OCI-LY7 (cell line): ENCODE measurements at regions not wholly inside any gene's neighbourhood (a gene's known extent, or its start where the extent isn't known, plus 50 kb on each side); places are given as distances from the start of the nearest gene placed in this dataset.

Experiments
- BruUV-seq: library from RNA; stranded (reverse); fragments of 400-500 nt; replicated peaks from 2 replicates; lab custom pipeline; 2021; lab: Mats Ljungman, UMichigan
- CTCF ChIA-PET: fragments of 300-600 bp; sonication (Branson Sonifier 250); formaldehyde crosslinking; loops from one replicate; lab custom pipeline; 2022; ENCODE audit warnings: antibody characterized with exemption; ENCODE audit not compliant: unreplicated experiment; lab: Charles Lee
- POLR2A ChIA-PET: fragments of 300-600 bp; sonication (Branson Sonifier 250); formaldehyde crosslinking; loops from one replicate; lab custom pipeline; 2022; ENCODE audit warnings: antibody characterized with exemption; lab: Charles Lee
- DNase-seq: peaks from one replicate; pipeline ENCODE4 v3.0.0-alpha.2; 2015; ENCODE audit warnings: low spot score
- H2AFZ ChIP-seq: fragments of 200-600 bp; sonication (generic), shearing (Covaris generic); 2 replicates; pipeline ENCODE4 v1.6.1; 2014; ENCODE audit warnings: mild to moderate bottlenecking, antibody characterized with exemption, low read length, moderate library complexity
- H3K27ac ChIP-seq: fragments of 200-600 bp; sonication (generic); 2 replicates; pipeline ENCODE4 v1.5.1; 2014; ENCODE audit warnings: mixed run types, low read depth, mild to moderate bottlenecking, moderate library complexity, low read length, inconsistent platforms; ENCODE audit not compliant: poor library complexity, severe bottlenecking
- H3K36me3 ChIP-seq: fragments of 200-600 bp; sonication (generic); 2 replicates; pipeline ENCODE4 v1.6.1; 2014; ENCODE audit warnings: mild to moderate bottlenecking, antibody characterized with exemption, low read length, moderate library complexity, mixed read lengths; ENCODE audit not compliant: insufficient read depth
- H3K4me1 ChIP-seq: fragments of 200-600 bp; sonication (generic); 2 replicates; pipeline ENCODE4 v1.5.1; 2014; ENCODE audit warnings: mild to moderate bottlenecking, low read length; ENCODE audit not compliant: insufficient read depth, poor library complexity, severe bottlenecking
- H3K4me2 ChIP-seq: fragments of 200-600 bp; sonication (generic); 2 replicates; pipeline ENCODE4 v1.6.1; 2014; ENCODE audit warnings: mild to moderate bottlenecking, low read length
- H3K4me3 ChIP-seq: fragments of 200-600 bp; sonication (generic); 2 replicates; pipeline ENCODE4 v1.5.1; 2014; ENCODE audit warnings: mild to moderate bottlenecking, low read depth, low read length; ENCODE audit not compliant: poor library complexity, severe bottlenecking
- H3K79me2 ChIP-seq: fragments of 200-600 bp; sonication (generic); 2 replicates; pipeline ENCODE4 v1.6.1; 2016; ENCODE audit warnings: low read depth, mild to moderate bottlenecking, low read length, moderate library complexity, mixed read lengths; ENCODE audit not compliant: insufficient read depth
- H3K9me2 ChIP-seq: fragments of 200-600 bp; sonication (generic); 2 replicates; pipeline ENCODE4 v1.6.1; 2016; ENCODE audit warnings: mild to moderate bottlenecking, low read length, mixed read lengths; ENCODE audit not compliant: insufficient read depth
- H3K9me3 ChIP-seq: fragments of 200-600 bp; sonication (generic); 2 replicates; pipeline ENCODE4 v1.6.1; 2014; ENCODE audit warnings: mild to moderate bottlenecking, mixed run types, low read length, mixed read lengths
- H4K20me1 ChIP-seq: fragments of 200-600 bp; sonication (generic); 2 replicates; pipeline ENCODE4 v1.6.1; 2014; ENCODE audit warnings: mild to moderate bottlenecking, antibody characterized with exemption, low read length, moderate library complexity, mixed read lengths; ENCODE audit not compliant: insufficient read depth
- CTCF ChIP-seq: fragments of 200-600 bp; sonication (generic); conservative IDR thresholded peaks from 2 replicates; pipeline ENCODE4 v1.5.1; 2014; ENCODE audit warnings: mild to moderate bottlenecking, antibody characterized with exemption, low read length, moderate library complexity, mixed read lengths
- EZH2phosphoT487 ChIP-seq: fragments of 200-600 bp; sonication (generic); IDR thresholded peaks from 2 replicates; pipeline ENCODE4 v1.6.1; 2018; ENCODE audit warnings: low read depth, borderline replicate concordance, mild to moderate bottlenecking, mixed run types, antibody characterized with exemption, low read length, moderate library complexity, mixed read lengths
- intact Hi-C: fragments of 100-400 bp; cut with micrococcal nuclease; formaldehyde crosslinking; loops from one replicate; pipeline ENCODE4 v1.10.0; 2022; ENCODE audit not compliant: unreplicated experiment

- H4K20me1 ChIP-seq, result no peaks in the 10 kb centered on the region
- no peaks in the 10 kb centered on the region for H3K9me2 ChIP-seq
- no peaks in the 10 kb centered on the region for H3K79me2 ChIP-seq
- H3K9me3 ChIP-seq, result no peaks in the 10 kb centered on the region
- ChIA-PET CTCF (no interaction called here), POLR2A (no interaction called here)
- no TSS peak for BruUV-seq
- no peak overlapping the region for H3K4me2 ChIP-seq
- no peaks in the 10 kb centered on the region for H3K4me1 ChIP-seq
- no peaks in the 10 kb centered on the region for H3K36me3 ChIP-seq
- no peak overlapping the region for H2AFZ ChIP-seq
- TF ChIP-seq EZH2phosphoT487 (no peak), CTCF (no peak)
- no peak for DNase-seq
- no peak overlapping the region for H3K4me3 ChIP-seq
- intact Hi-C loops, result no loop called here
- no peak overlapping the region for H3K27ac ChIP-seq
Observed at GRCh38 chr1:117782056-117782455, 147.4 kb downstream of the GDAP2 start.

- TF ChIP-seq EZH2phosphoT487 (no peak), CTCF (no peak)
- H3K27ac ChIP-seq, result no peak overlapping the region
- H2AFZ ChIP-seq, result no peak overlapping the region
- ChIA-PET CTCF (no interaction called here), POLR2A (no interaction called here)
- H3K4me1 ChIP-seq, result no peaks in the 10 kb centered on the region
- H3K4me3 ChIP-seq, result no peak overlapping the region
- no peak for DNase-seq
- H4K20me1 ChIP-seq, result no peaks in the 10 kb centered on the region
- intact Hi-C loops, result no loop called here
- BruUV-seq, result no TSS peak
- no peaks in the 10 kb centered on the region for H3K79me2 ChIP-seq
- no peak overlapping the region for H3K4me2 ChIP-seq
- H3K9me3 ChIP-seq, result no peaks in the 10 kb centered on the region
- H3K9me2 ChIP-seq, result no peaks in the 10 kb centered on the region
- H3K36me3 ChIP-seq, result no peaks in the 10 kb centered on the region
Observed at GRCh38 chr1:117783606-117784396, 145.6 kb downstream of the GDAP2 start.

- no peak for TF ChIP-seq CTCF
- TF ChIP-seq EZH2phosphoT487, result no peak
- Histone ChIP-seq H4K20me1 (no peaks in the 10 kb centered on the region), H3K36me3 (no peaks in the 10 kb centered on the region), H3K4me2 (no peak overlapping the region), H3K4me3 (no peak overlapping the region), H3K79me2 (no peaks in the 10 kb centered on the region), H3K9me2 (no peaks in the 10 kb centered on the region), H3K9me3 (no peaks in the 10 kb centered on the region), H3K4me1 (no peaks in the 10 kb centered on the region), H2AFZ (no peak overlapping the region), H3K27ac (no peak overlapping the region)
- no peak for DNase-seq
- ChIA-PET CTCF (no interaction called here), POLR2A (no interaction called here)
- BruUV-seq, result no TSS peak
- intact Hi-C loops, result no loop called here
Observed at GRCh38 chr1:117788014-117788413, 141.4 kb downstream of the GDAP2 start.
